GDM1 (cell line): ENCODE measurements at regions not wholly inside any gene's neighbourhood (a gene's known extent, or its start where the extent isn't known, plus 50 kb on each side); places are given as distances from the start of the nearest gene placed in this dataset.

ENCODE experiments used
- DNase-seq: peaks from one replicate; lab custom pipeline; 2025; lab: John Stamatoyannopoulos, UW

GRCh38 chr3:72204452-72204851 lies 419.5 kb upstream of the PROK2 start:
- DNase-seq, result no peak

GRCh38 chr3:72203613-72204349 lies 418.8 kb upstream of the PROK2 start:
- DNase-seq, result no peak

DNA sequence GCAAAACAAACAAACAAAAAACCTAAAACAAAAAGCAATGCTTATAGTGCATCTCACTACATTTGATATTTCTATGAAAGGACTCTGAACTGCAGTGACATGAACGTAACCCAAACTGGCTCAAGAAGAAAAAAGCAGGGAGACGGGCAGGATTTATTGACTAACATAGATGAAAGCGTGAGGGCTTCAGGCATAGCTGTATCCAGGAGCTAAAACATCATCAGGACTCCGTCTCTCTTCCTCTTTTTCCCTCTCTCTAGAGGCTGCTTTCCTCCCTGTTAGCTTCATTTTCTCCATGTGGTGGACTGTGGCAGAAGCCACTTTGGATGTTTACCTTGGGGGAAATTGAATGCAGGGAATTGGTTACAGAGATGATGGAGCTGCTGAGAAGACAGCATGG lies 418.2 kb upstream of the PROK2 start:
- no peak for DNase-seq

DNA sequence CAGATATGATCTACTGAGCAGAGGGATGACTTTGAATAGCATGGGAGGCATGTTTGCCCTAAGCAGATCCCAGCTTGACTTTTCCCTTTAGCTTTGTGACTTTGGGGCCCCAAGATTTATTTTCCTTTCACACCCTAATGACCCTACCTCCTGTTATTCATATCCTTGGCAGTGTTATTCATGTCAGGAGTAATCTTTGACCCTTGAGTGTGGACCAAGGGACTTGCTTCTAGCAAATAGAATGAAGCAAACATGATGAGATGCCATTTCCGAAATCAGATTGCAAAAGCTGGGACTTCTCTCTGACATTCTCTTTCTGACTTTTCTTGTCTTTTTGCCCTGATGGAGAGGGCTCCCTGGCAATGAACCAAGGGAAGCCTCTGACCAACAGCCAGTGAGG lies 415.4 kb upstream of the PROK2 start:
- no peak for DNase-seq

DNA sequence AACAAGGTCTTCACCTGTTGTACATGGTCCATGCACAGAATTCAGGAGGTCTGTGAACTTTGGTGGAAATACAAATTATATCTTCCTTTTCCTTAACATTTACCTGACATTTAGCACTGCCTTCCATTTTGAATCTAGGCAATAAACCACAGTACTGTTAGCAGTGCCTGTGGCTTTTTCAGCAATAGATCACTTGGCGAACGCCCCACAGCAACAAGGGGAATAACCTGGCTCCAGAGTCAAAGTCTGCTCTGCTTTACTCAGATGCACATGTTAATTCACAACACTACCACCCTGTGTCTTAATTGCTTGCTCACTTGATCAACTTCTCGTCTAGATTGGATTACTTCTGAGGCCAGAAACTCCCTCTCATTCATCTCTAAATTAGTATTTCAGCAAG lies 414.6 kb upstream of the PROK2 start:
- no peak for DNase-seq

GRCh38 chr3:72196377-72196929 lies 411.5 kb upstream of the PROK2 start:
- no peak for DNase-seq

GRCh38 chr3:72195895-72196294 lies 410.9 kb upstream of the PROK2 start:
- no peak for DNase-seq

GRCh38 chr3:72194458-72194857 lies 409.5 kb upstream of the PROK2 start:
- DNase-seq, result no peak

DNA sequence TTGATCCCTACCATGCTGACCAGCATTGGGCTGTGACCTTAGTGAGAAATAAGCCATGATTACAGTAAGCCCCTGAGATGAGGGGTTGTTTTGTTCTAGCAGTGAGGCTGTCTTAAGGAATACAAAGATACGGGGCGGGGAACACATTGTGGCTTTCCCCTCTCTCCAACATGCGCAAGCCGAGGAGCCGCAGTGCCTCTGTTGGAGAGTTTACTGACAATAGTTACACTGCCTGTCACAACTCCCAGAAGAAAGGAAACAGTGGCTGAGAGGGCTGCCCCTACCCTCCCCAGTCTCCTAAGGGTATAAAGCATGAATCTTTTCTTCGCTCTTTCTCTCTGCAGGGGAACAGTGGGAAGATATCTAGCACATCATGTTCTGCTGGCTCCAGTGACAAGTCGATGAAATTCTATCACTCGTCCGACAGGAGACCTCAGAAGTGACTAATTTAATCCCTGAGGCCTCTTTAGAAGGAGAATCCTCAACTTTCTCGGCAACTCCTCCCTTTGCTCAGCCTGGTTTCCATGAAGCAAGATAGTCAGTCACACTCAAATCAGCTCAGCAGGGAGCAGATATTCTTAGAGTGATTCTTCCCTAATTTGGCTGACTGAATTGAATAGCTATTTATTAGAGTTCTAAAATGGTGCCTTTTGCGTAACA lies 409.0 kb upstream of the PROK2 start:
- no peak for DNase-seq

DNA sequence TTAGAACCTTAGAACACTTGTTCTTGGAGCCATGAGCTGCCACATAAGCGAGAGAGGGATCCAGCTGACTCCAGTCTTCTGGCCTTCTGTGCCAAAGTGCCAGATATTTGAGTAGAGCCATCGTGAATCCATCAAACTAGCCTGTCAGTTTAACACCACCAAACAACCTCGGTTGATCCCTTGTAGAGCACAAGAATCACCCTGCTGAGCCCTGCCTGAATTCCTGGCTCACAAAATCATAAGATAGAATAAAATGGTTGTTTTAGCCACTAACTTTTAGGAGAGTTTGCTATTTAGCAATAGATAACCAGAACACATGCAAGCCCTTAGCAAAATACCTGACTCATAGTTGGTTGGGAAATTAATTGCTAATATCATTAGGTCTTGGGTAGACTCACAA lies 407.6 kb upstream of the PROK2 start:
- DNase-seq, result no peak

DNA sequence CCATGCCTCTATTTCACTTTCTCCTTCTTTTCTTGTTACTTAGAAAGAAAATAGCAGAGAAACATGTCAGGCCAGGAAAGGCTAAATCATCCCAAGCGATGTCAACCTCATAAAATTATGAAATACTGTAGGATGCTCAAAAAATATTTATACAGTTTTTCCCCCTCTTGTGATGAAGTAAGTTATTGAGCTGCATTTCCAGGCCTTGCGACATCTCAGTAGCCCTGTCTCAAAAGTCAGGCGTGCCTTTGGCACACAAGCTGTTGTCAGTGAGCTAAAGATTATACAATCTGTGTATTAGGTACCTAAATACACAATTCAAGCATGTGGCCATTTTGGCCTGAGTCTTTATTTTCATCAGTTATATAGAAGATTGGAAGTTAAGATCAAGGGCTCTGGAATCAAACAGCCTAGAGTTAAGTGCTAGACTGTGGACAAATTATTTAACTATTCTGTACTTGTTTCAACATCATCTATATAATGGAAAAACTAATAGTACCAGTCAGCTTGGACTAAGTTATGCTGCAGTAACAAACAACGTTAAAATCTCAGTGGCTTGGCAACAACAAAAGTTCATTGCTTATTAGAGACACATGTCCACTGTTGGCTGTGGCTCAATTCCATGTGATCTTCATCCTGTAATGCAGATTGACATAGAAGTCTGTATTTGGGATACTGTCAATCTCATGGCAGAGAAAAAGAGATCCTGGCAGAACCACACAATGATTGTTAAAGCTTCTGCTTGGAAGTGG lies 406.4 kb upstream of the PROK2 start:
- DNase-seq, result no peak

DNA sequence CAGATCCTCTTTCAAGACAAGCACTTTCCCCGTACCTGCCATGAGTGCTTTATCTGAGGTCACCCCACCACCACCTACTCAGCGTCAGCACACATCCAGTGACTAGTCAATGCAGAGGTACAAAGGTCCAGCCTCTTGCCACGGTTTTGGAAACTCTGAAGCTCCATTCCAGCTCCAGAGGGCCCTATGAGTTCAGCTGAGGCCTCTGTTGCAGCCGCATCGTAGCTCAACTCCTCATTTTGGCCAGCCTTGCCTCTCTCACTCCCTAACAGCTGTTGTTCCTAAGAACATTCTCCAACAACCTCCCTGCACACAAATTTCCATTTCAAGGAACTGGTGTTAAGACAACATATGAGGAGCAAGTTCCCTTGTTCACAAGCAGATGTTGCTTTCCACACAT lies 405.1 kb upstream of the PROK2 start:
- no peak for DNase-seq

DNA sequence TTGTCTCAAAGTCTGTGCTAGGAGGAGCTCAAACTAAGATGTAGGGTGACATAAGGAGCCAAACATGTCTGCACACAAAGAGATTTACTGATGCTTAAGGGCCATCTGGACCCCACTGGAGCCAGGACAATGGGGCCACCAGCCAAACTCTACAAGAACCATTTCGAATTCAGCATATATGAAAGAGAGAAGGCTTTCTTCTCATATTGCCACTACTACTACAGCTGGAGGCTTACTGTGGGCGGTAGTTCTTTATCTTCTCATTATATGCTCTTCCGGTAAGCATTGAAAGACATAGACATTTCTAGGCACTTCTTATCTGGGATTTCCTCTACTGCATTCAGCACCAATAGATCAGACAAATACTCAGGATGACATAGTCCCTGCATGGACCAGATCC lies 404.4 kb upstream of the PROK2 start:
- no peak for DNase-seq

GRCh38 chr3:72188536-72188935 lies 403.6 kb upstream of the PROK2 start:
- DNase-seq, result no peak

DNA sequence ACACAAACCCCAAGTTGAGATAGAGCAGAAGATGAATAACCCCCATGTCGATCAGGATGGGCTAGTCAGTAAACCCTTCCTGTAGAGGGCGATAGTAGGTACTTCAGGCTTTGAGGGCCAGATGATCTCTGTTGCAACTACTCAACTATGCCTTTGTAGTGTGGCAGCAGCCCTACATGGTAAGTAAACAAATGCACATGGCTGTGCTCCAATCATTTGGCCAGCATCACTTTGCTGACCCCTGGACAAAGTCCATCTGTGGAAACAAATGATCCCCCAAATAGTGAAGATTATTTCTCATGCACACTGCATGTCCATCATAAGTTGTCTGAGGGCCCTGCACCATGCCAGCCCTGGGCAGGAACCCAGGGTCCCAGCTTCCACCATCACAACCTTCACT lies 402.2 kb upstream of the PROK2 start:
- no peak for DNase-seq

DNA sequence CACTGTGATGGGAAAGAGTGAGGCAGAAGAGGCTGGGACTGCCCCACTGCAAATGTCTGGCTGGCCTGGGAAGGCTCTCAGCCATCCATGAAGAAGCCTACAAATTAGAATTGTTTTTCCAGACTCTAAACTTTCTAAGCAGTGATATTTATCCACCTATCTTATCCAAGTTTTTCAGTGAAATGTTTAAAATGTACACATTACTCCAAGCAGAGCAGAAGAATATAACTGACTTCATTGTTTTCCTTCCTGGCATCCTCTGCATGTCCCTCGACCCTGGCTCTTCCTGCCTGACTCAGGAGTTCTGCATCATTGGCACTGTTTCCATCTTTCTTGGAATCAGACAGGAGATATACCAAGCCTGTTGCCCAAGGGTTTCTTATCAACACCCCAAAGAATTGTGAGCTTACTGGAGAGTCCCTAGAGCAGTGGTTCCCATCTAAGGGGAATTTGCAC lies 401.5 kb upstream of the PROK2 start:
- DNase-seq, result no peak

- no peak for DNase-seq
Measured at GRCh38 chr3:72185549-72186399, 400.8 kb upstream of the PROK2 start.

GRCh38 chr3:72183489-72183888 lies 398.5 kb upstream of the PROK2 start:
- DNase-seq, result no peak

DNA sequence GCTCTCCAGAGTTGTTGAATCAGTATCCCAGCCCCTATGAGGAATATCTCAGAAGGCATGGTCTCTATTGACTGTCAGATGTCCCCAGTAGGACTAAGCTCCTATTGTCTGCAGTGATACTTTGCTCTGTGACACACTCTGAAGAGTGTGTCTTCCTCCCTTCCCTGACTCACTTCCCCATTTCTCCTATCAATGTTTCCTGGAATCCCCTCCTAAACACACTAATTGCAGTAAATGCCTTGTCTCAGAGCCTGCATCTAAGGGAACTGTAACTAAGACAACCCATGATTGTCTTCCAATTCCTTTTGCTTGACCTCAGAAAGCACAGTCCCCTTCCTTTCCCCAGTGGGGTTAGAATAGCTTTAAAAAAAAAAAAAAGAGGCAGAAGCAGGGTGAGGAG lies 397.3 kb upstream of the PROK2 start:
- no peak for DNase-seq

- DNase-seq, result no peak
Measured at GRCh38 chr3:72181251-72181650, 396.3 kb upstream of the PROK2 start.

DNA sequence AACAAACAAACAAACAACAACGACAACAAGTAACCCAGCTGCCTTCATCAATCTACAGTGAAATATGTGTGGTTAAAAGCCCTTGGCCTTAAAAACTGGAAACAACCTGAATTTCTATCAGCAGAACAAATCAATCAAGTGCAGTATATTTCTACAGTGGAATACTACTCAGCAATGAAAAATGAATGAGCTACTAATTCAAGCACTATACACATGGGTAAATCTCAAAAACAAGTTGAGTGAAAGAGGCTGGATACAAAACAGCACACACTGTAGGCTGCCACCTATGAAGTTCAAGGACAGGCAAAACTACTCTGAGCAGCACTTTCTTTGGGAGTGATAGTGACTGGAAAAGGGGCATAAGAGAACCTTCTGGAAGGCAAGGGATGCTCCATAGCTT lies 395.5 kb upstream of the PROK2 start:
- DNase-seq, result no peak

GRCh38 chr3:72179107-72179464 lies 394.1 kb upstream of the PROK2 start:
- DNase-seq, result no peak
